Suprapubic skin (tissue), 4 donors: ENCODE measurements at regions not wholly inside any gene's neighbourhood (a gene's known extent, or its start where the extent isn't known, plus 50 kb on each side); places are given as distances from the start of the nearest gene placed in this dataset.
A peak's percentile ranks its signal among the peaks of the same experiment; 100 is the strongest.

ENCODE experiments used
- DNase-seq, 2 donors: peaks; one replicate each; pipeline ENCODE4 v3.0.0-alpha.2; 2019; ENCODE audit warnings: low spot score in 2 of 2
- H3K27ac ChIP-seq: fragments of 200-600 bp; sonication (generic); one replicate; pipeline ENCODE4 v1.5.1; 2019
- H3K27me3 ChIP-seq: fragments of 200-600 bp; sonication (generic); one replicate; pipeline ENCODE4 v1.5.1; 2019
- H3K36me3 ChIP-seq: fragments of 200-600 bp; sonication (generic); one replicate; pipeline ENCODE4 v1.5.1; 2019
- H3K4me1 ChIP-seq: fragments of 200-600 bp; sonication (generic); one replicate; pipeline ENCODE4 v1.5.1; 2019
- H3K4me3 ChIP-seq: fragments of 200-600 bp; sonication (generic); one replicate; pipeline ENCODE4 v1.5.1; 2019; ENCODE audit warnings: mild to moderate bottlenecking
- H3K9me3 ChIP-seq: fragments of 200-600 bp; sonication (generic); one replicate; pipeline ENCODE4 v1.5.1; 2019
- CTCF ChIP-seq, 2 donors: fragments of 200-600 bp in 1 of 2; fragments of 450-650 bp in 1 of 2; sonication (generic) in 1 of 2; IDR thresholded peaks; one replicate each; pipeline ENCODE4 v1.5.1; 2016 to 2019; ENCODE audit warnings: antibody characterized with exemption in 2 of 2, mild to moderate bottlenecking in 1 of 2, moderate library complexity in 1 of 2
- EP300 ChIP-seq: sonication (generic); formaldehyde crosslinking; IDR thresholded peaks from one replicate; pipeline ENCODE4 v1.6.1; 2017; ENCODE audit warnings: antibody characterized with exemption
- POLR2A ChIP-seq, 2 donors: fragments of 450-650 bp; IDR thresholded peaks; one replicate each; pipeline ENCODE4 v1.6.1; 2017; ENCODE audit warnings: antibody characterized with exemption in 2 of 2, mild to moderate bottlenecking in 2 of 2, moderate library complexity in 2 of 2
- POLR2AphosphoS5 ChIP-seq, 3 donors: sonication (generic); formaldehyde crosslinking; IDR thresholded peaks; one replicate each; pipeline ENCODE4 v1.6.1; 2017; ENCODE audit warnings: antibody characterized with exemption in 3 of 3
- WGBS: methylation state at CpG from one replicate; pipeline ENCODE4 v1.1.5; 2018; 5-methylcytosine and 5-hydroxymethylcytosine counted together

GRCh38 chrX:39477031-39477761, 620.6 kb downstream of the BCOR start:
- peaks cover 11% of the 10 kb centered on the region for H3K4me1 ChIP-seq
- no peak for TF ChIP-seq CTCF (IDR thresholded peaks at IDR 0.05)
- no peak for TF ChIP-seq POLR2AphosphoS5 (IDR thresholded peaks at IDR 0.05)
- TF ChIP-seq EP300, result no peak
- no peak for TF ChIP-seq POLR2A (IDR thresholded peaks at IDR 0.05)
- DNase-seq, result no peak
- H3K36me3 ChIP-seq, result no peaks in the 10 kb centered on the region
- H3K27ac ChIP-seq, result no peak overlapping the region
- WGBS, result 77% methylated on average over 14 of the region's 17 CpGs
- H3K4me3 ChIP-seq, result no peak overlapping the region
- H3K9me3 ChIP-seq, result no peaks in the 10 kb centered on the region
- H3K27me3 ChIP-seq, result no peaks in the 10 kb centered on the region

GRCh38 chrX:39477762-39478120, 620.0 kb downstream of the BCOR start:
- Histone ChIP-seq H3K4me1 (peaks cover 11% of the 10 kb centered on the region), H3K27me3 (no peaks in the 10 kb centered on the region), H3K27ac (no peak overlapping the region), H3K9me3 (no peaks in the 10 kb centered on the region), H3K4me3 (no peak overlapping the region), H3K36me3 (no peaks in the 10 kb centered on the region)
- TF ChIP-seq EP300, result no peak
- no peak for TF ChIP-seq POLR2A (IDR thresholded peaks at IDR 0.05)
- TF ChIP-seq POLR2AphosphoS5 (IDR thresholded peaks at IDR 0.05), result no peak
- TF ChIP-seq CTCF (IDR thresholded peaks at IDR 0.05), result no peak
- WGBS, result 30% methylated on average over 10 of the region's 15 CpGs
- peak in 1 of 2 donors; percentile 69 for DNase-seq

GRCh38 chrX:39479856-39480255, 617.9 kb downstream of the BCOR start:
- no peaks in the 10 kb centered on the region for H3K9me3 ChIP-seq
- no peaks in the 10 kb centered on the region for H3K27me3 ChIP-seq
- no peak overlapping the region for H3K27ac ChIP-seq
- DNase-seq, result no peak
- H3K4me1 ChIP-seq, result peaks cover 15% of the 10 kb centered on the region
- WGBS, result 50% methylated on average over 4 of the region's 4 CpGs
- no peaks in the 10 kb centered on the region for H3K36me3 ChIP-seq
- H3K4me3 ChIP-seq, result no peak overlapping the region
- TF ChIP-seq POLR2A (IDR thresholded peaks at IDR 0.05), result no peak
- TF ChIP-seq POLR2AphosphoS5 (IDR thresholded peaks at IDR 0.05), result no peak
- TF ChIP-seq EP300, result no peak
- TF ChIP-seq CTCF (IDR thresholded peaks at IDR 0.05), result no peak

GRCh38 chrX:39480963-39481362, 616.8 kb downstream of the BCOR start:
- WGBS, result 53% methylated on average over 1 of the region's 1 CpG
- TF ChIP-seq EP300, result no peak
- TF ChIP-seq POLR2AphosphoS5 (IDR thresholded peaks at IDR 0.05), result no peak
- TF ChIP-seq POLR2A (IDR thresholded peaks at IDR 0.05), result no peak
- no peak for TF ChIP-seq CTCF (IDR thresholded peaks at IDR 0.05)
- Histone ChIP-seq H3K27ac (no peak overlapping the region), H3K9me3 (no peaks in the 10 kb centered on the region), H3K36me3 (no peaks in the 10 kb centered on the region), H3K4me3 (no peak overlapping the region), H3K27me3 (no peaks in the 10 kb centered on the region), H3K4me1 (peaks cover 15% of the 10 kb centered on the region)
- DNase-seq, result no peak

GRCh38 chrX:39481621-39482020, 616.1 kb downstream of the BCOR start:
- no peak overlapping the region for H3K4me3 ChIP-seq
- no peak for DNase-seq
- H3K9me3 ChIP-seq, result no peaks in the 10 kb centered on the region
- no peaks in the 10 kb centered on the region for H3K27me3 ChIP-seq
- peaks cover 15% of the 10 kb centered on the region for H3K4me1 ChIP-seq
- TF ChIP-seq EP300, result no peak
- no peak for TF ChIP-seq POLR2A (IDR thresholded peaks at IDR 0.05)
- TF ChIP-seq CTCF (IDR thresholded peaks at IDR 0.05), result no peak
- TF ChIP-seq POLR2AphosphoS5 (IDR thresholded peaks at IDR 0.05), result no peak
- H3K27ac ChIP-seq, result no peak overlapping the region
- 56% methylated on average over 4 of the region's 4 CpGs for WGBS
- no peaks in the 10 kb centered on the region for H3K36me3 ChIP-seq
